ENCODE measurements at regions not wholly inside any gene's neighbourhood (a gene's known extent, or its start where the extent isn't known, plus 50 kb on each side); places are given as distances from the start of the nearest gene placed in this dataset.
"Not testable (repeated sequence)": the region's sequence is repeated elsewhere in the genome, so short reads cannot be mapped to it uniquely, and the experiment has no call there.

GRCh38 chr12:131225066-131225380 lies 271.3 kb downstream of the ADGRD1 start:
- TF ChIP-seq POLR2A (IDR thresholded peaks at IDR 0.05; ENCODE audit: low read depth, low read length); POLR2AphosphoS5 (IDR thresholded peaks at IDR 0.05; ENCODE audit: low read depth, low read length); TAF1 (IDR thresholded peaks at IDR 0.05; ENCODE audit: borderline replicate concordance, low read depth, low read length): not testable (repeated sequence)

All from GM12892 (cell line).